OCI-LY7 (cell line): ENCODE measurements at regions not wholly inside any gene's neighbourhood (a gene's known extent, or its start where the extent isn't known, plus 50 kb on each side); places are given as distances from the start of the nearest gene placed in this dataset.

Experiments
- BruUV-seq: library from RNA; stranded (reverse); fragments of 400-500 nt; replicated peaks from 2 replicates; lab custom pipeline; 2021; lab: Mats Ljungman, UMichigan
- CTCF ChIA-PET: fragments of 300-600 bp; sonication (Branson Sonifier 250); formaldehyde crosslinking; loops from one replicate; lab custom pipeline; 2022; ENCODE audit warnings: antibody characterized with exemption; ENCODE audit not compliant: unreplicated experiment; lab: Charles Lee
- POLR2A ChIA-PET: fragments of 300-600 bp; sonication (Branson Sonifier 250); formaldehyde crosslinking; loops from one replicate; lab custom pipeline; 2022; ENCODE audit warnings: antibody characterized with exemption; lab: Charles Lee
- DNase-seq: peaks from one replicate; pipeline ENCODE4 v3.0.0-alpha.2; 2015; ENCODE audit warnings: low spot score
- H2AFZ ChIP-seq: fragments of 200-600 bp; sonication (generic), shearing (Covaris generic); 2 replicates; pipeline ENCODE4 v1.6.1; 2014; ENCODE audit warnings: mild to moderate bottlenecking, antibody characterized with exemption, low read length, moderate library complexity
- H3K27ac ChIP-seq: fragments of 200-600 bp; sonication (generic); 2 replicates; pipeline ENCODE4 v1.5.1; 2014; ENCODE audit warnings: mixed run types, low read depth, mild to moderate bottlenecking, moderate library complexity, low read length, inconsistent platforms; ENCODE audit not compliant: poor library complexity, severe bottlenecking
- H3K36me3 ChIP-seq: fragments of 200-600 bp; sonication (generic); 2 replicates; pipeline ENCODE4 v1.6.1; 2014; ENCODE audit warnings: mild to moderate bottlenecking, antibody characterized with exemption, low read length, moderate library complexity, mixed read lengths; ENCODE audit not compliant: insufficient read depth
- H3K4me1 ChIP-seq: fragments of 200-600 bp; sonication (generic); 2 replicates; pipeline ENCODE4 v1.5.1; 2014; ENCODE audit warnings: mild to moderate bottlenecking, low read length; ENCODE audit not compliant: insufficient read depth, poor library complexity, severe bottlenecking
- H3K4me2 ChIP-seq: fragments of 200-600 bp; sonication (generic); 2 replicates; pipeline ENCODE4 v1.6.1; 2014; ENCODE audit warnings: mild to moderate bottlenecking, low read length
- H3K4me3 ChIP-seq: fragments of 200-600 bp; sonication (generic); 2 replicates; pipeline ENCODE4 v1.5.1; 2014; ENCODE audit warnings: mild to moderate bottlenecking, low read depth, low read length; ENCODE audit not compliant: poor library complexity, severe bottlenecking
- H3K79me2 ChIP-seq: fragments of 200-600 bp; sonication (generic); 2 replicates; pipeline ENCODE4 v1.6.1; 2016; ENCODE audit warnings: low read depth, mild to moderate bottlenecking, low read length, moderate library complexity, mixed read lengths; ENCODE audit not compliant: insufficient read depth
- H3K9me2 ChIP-seq: fragments of 200-600 bp; sonication (generic); 2 replicates; pipeline ENCODE4 v1.6.1; 2016; ENCODE audit warnings: mild to moderate bottlenecking, low read length, mixed read lengths; ENCODE audit not compliant: insufficient read depth
- H3K9me3 ChIP-seq: fragments of 200-600 bp; sonication (generic); 2 replicates; pipeline ENCODE4 v1.6.1; 2014; ENCODE audit warnings: mild to moderate bottlenecking, mixed run types, low read length, mixed read lengths
- H4K20me1 ChIP-seq: fragments of 200-600 bp; sonication (generic); 2 replicates; pipeline ENCODE4 v1.6.1; 2014; ENCODE audit warnings: mild to moderate bottlenecking, antibody characterized with exemption, low read length, moderate library complexity, mixed read lengths; ENCODE audit not compliant: insufficient read depth
- CTCF ChIP-seq: fragments of 200-600 bp; sonication (generic); conservative IDR thresholded peaks from 2 replicates; pipeline ENCODE4 v1.5.1; 2014; ENCODE audit warnings: mild to moderate bottlenecking, antibody characterized with exemption, low read length, moderate library complexity, mixed read lengths
- EZH2phosphoT487 ChIP-seq: fragments of 200-600 bp; sonication (generic); IDR thresholded peaks from 2 replicates; pipeline ENCODE4 v1.6.1; 2018; ENCODE audit warnings: low read depth, borderline replicate concordance, mild to moderate bottlenecking, mixed run types, antibody characterized with exemption, low read length, moderate library complexity, mixed read lengths
- intact Hi-C: fragments of 100-400 bp; cut with micrococcal nuclease; formaldehyde crosslinking; loops from one replicate; pipeline ENCODE4 v1.10.0; 2022; ENCODE audit not compliant: unreplicated experiment

GRCh38 chr5:173549644-173550043 is 66.8 kb downstream of the BOD1 start:
- CTCF ChIA-PET, result no interaction called here
- BruUV-seq, result no TSS peak
- TF ChIP-seq EZH2phosphoT487 (no peak), CTCF (no peak)

GRCh38 chr5:173547579-173547978 is 68.9 kb downstream of the BOD1 start:
- H3K9me2 ChIP-seq, result no peaks in the 10 kb centered on the region
- H3K79me2 ChIP-seq, result no peaks in the 10 kb centered on the region
- TF ChIP-seq CTCF (no peak), EZH2phosphoT487 (no peak)
- no peak overlapping the region for H3K4me3 ChIP-seq
- no peak for DNase-seq
- CTCF ChIA-PET, result no interaction called here
- no peak overlapping the region for H3K27ac ChIP-seq
- no peak overlapping the region for H3K4me2 ChIP-seq
- no peak overlapping the region for H2AFZ ChIP-seq
- no peaks in the 10 kb centered on the region for H3K36me3 ChIP-seq
- intact Hi-C loops, result no loop called here
- BruUV-seq, result no TSS peak
- no peaks in the 10 kb centered on the region for H3K4me1 ChIP-seq
- no peaks in the 10 kb centered on the region for H4K20me1 ChIP-seq
- POLR2A ChIA-PET, result interaction anchor here (1.1 kb wide), 1 partner anchor 14 kb away, joined by 3 read pairs; no protein-coding TSS in a partner anchor
- no peaks in the 10 kb centered on the region for H3K9me3 ChIP-seq

More at GRCh38 chr5:173549644-173550043, 66.8 kb downstream of the BOD1 start:
- Histone ChIP-seq H3K9me2 (no peaks in the 10 kb centered on the region), H3K79me2 (no peaks in the 10 kb centered on the region), H3K4me3 (no peak overlapping the region), H3K4me2 (no peak overlapping the region), H4K20me1 (no peaks in the 10 kb centered on the region), H2AFZ (no peak overlapping the region), H3K36me3 (no peaks in the 10 kb centered on the region), H3K4me1 (no peaks in the 10 kb centered on the region), H3K9me3 (no peaks in the 10 kb centered on the region), H3K27ac (no peak overlapping the region)
- no peak for DNase-seq
- intact Hi-C loops, result no loop called here
- POLR2A ChIA-PET, result interaction anchor here (0.7 kb wide), 1 partner anchor 496 kb away, joined by 3 read pairs; the partner anchor contains the start of gene NSG2

GRCh38 chr5:173542964-173543363 is 73.5 kb downstream of the BOD1 start:
- no peak overlapping the region for H3K4me3 ChIP-seq
- ChIA-PET CTCF (no interaction called here), POLR2A (no interaction called here)
- no peaks in the 10 kb centered on the region for H3K79me2 ChIP-seq
- H3K27ac ChIP-seq, result no peak overlapping the region
- H3K36me3 ChIP-seq, result no peaks in the 10 kb centered on the region
- TF ChIP-seq CTCF (no peak), EZH2phosphoT487 (no peak)
- no peak for DNase-seq
- no peaks in the 10 kb centered on the region for H3K4me1 ChIP-seq
- no peaks in the 10 kb centered on the region for H4K20me1 ChIP-seq
- intact Hi-C loops, result no loop called here
- H2AFZ ChIP-seq, result no peak overlapping the region
- H3K4me2 ChIP-seq, result no peak overlapping the region
- no TSS peak for BruUV-seq
- H3K9me3 ChIP-seq, result no peaks in the 10 kb centered on the region
- no peaks in the 10 kb centered on the region for H3K9me2 ChIP-seq
